CD4-positive, alpha-beta T cell treated with Interleukin-6 for 4 hours (primary cell): ENCODE measurements at regions not wholly inside any gene's neighbourhood (a gene's known extent, or its start where the extent isn't known, plus 50 kb on each side); places are given as distances from the start of the nearest gene placed in this dataset.

Experiments used
- DNase-seq: peaks from one replicate; pipeline ENCODE4 v3.0.0-alpha.2; 2020; ENCODE audit warnings: mixed read lengths

DNA sequence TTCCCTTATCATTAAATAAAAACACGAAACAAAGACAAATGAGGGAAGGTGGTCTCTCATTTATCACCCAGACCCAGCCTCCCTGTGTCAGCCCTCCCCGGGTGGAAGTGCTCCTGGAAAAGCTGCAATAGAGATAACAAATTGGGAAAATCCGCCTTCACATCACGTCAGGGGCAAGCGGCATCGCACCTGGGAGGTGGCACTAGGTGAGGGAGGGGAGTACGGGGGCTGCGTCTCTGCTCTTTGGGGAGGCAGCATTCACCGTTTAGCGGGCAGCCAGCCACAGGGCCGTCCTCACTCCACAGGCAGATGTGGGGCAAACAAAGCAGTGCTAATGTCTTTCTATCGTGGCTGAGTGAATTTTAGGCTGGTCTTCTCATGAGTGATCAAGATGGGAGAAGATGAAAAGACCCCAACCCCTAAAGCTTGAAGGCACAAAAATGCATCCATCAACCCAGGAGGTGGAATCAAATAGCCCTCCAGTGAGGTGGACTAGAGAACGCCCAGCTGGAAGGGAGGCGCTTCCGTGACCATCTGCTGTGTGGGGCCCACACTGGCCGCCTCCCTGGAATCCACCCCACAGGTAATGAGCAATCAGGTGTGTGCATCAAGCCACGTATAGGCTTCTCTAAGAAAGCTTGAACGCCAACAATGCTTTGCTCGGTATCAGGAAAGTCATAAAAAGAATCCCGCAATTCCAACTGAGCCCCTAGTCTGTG lies 629.5 kb downstream of the BRD1 start:
- no peak for DNase-seq

DNA sequence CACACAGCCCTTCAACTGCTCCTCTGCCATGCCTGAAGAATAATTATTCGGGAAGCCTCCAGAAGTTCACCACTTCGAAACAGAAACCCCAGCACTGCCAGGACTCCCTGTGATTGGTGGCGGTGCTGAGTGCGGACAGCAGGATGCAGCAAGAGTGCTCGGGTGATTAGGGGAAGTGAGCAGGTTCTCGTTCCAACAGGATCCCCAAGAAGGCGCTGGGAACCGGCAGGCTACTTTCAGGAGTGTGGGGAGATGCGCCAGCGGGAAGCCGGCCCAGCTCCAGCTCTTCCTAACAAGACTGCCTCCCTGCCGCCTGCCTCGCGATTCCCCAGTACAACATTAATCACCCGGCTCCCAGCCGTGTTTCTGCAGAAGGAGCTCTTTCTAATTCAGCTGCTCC lies 630.2 kb downstream of the BRD1 start:
- DNase-seq: no peak

DNA sequence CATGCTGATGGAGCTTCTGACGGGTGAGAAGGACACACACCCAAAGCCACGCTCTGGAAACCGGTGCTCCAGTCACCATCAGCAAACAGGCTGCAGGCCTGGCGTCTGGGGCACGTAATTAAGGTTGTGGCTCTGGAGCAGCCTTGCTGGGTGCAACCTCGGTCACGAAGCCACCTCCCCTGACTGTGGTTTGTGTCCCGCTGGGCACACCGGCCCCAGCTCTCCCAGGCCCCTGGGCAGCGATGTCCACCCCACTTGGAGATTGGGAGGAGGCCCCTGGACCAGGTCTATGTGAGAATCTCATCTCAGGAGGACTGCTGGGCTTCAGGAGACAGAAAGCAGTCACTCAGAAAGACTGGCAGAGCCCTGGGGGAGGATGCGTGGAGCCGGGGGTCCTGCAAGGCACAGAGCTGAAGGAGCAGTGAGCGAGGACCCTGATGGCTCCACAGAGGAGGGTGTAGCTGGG lies 631.6 kb downstream of the BRD1 start:
- DNase-seq: no peak

DNA sequence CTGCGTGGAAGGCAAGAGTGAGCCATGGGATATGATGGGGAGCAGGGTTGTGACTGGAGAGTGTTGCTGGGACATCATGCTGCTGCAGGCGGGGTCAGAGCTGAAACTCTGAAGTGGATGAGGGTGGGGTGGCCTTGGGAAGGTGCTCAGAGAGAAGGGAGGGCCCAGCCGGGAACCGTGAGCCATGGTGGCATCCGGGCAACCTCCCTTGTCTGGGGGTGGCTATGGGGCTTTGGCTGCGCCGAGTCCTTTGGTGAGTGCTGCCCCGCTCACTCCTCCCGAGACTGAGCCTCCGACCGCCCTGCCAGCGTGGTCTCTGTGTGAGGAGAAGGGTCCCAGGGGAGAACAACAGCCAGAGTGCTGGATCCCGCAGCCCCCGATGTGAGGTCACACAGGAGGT lies 632.0 kb downstream of the BRD1 start:
- DNase-seq: no peak

DNA sequence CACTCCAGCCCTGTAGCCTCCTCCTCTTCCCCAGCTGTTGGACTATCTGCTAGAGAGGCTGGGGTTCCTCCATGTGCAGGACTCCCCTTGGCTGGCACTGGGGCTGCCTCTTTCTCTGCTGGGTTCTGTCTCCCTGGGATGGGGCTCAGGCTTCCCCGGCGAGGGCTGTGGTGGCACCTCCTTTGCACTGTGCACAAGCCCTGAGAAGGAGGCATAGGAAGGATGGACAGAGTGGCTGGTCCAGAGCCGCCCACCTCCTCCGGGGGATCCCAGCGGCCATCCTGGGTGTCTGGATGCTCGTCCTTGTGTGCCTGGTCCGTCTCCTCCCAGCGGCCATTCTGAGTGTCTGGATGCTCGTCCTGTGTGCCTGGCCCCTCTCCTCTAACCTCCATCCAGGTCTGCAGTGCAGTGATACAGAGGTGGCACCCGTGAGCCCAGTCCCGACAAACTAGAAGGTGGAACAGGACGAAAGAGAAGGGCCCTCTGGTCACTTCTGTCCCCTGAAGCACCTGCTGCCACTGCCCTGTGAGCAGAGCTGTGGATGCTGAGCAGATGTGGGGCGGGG lies 633.7 kb downstream of the BRD1 start:
- no peak for DNase-seq

DNA sequence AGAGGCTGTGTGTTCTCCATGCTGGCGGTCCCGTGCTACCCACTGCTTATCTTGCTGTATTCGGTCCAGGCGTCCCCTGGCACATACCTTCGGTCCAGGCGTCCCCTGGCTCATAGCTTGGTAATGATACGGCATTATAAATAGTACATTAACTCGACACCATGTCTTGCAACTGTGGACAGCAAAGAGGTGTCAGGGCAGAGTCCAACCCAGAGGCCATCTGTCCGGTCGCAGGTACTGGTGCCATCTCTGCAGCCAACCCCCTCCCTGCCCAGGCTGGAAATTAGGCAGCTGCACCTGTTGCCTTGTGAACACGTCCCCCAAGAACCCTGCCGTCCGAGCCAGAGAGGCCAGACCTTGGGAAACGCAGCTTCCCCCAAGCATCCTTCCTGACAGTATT lies 634.3 kb downstream of the BRD1 start:
- DNase-seq: no peak

DNA sequence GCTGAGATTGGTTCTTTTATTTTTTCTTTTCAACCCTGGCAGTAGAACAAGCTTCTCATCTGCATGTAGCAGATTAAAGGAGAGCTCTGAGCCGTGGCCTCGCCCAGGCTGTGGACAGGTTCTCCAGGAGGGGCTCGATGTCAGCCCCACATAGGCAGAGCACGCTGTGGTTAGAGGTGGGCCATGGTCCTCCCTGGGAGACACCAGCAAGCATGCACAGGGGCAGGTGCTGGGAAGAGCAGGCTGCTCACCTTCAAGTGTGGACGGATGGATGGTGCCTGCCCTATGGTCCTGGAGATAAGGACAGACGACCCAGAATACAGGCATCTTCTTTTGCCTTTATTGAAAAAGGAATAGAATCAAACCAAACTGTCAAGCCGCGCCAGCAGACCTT lies 634.8 kb downstream of the BRD1 start:
- DNase-seq: no peak

DNA sequence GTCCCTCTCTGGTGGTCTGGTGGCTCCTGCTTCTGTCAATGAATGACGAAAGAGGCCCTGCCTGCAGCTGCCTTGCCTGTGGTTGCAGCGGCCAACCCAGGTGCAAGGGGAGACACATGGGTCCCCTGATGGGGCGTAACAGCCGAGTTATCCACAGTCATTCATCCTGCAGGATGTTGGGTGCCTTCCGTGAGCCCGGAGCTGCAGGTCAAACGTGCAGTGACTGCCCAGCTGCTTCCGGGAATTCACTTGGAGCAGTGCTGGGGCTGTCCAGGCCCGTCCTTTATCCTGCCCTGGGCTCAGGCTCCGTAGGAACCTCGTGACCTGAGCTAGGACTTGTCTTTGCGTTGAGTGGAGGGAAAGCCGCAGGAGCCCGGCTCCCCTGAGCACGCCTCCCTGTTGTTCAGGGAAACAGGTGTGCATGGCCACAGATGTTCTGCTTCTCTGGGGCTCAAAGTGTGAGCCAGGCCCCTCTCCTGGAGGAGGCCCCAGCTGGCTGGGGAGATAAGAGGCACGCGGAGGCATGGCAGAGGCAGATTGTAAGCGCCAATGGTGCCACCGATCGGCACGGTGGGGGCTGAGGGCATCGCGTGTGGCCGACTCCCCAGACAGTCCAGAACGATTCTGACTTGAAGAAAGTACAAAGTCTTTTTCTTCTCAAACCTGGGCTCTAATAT lies 635.4 kb downstream of the BRD1 start:
- no peak for DNase-seq

DNA sequence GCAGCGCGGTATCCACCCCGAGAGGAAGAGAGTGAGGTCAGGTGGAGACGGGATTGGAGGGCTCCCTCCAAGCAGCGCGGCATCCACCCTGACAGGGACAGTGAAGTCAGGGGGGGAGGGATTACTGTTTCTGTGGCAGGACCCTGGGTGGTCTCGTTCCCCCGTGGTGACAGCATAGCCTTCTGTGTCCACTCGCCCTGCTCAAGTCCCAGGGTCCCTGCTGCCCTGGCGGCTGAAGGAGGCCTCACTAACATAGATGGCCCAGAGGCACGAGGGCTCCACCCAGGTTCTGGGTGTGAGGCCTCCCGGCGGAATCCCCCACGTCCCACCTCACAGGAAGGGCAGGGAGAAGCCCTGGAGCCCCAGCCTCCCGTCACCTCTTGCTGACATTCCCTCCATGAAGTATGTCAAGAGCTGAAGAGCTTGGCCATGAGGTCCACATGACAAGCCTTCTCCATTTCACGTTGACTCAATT lies 636.1 kb downstream of the BRD1 start:
- no peak for DNase-seq

DNA sequence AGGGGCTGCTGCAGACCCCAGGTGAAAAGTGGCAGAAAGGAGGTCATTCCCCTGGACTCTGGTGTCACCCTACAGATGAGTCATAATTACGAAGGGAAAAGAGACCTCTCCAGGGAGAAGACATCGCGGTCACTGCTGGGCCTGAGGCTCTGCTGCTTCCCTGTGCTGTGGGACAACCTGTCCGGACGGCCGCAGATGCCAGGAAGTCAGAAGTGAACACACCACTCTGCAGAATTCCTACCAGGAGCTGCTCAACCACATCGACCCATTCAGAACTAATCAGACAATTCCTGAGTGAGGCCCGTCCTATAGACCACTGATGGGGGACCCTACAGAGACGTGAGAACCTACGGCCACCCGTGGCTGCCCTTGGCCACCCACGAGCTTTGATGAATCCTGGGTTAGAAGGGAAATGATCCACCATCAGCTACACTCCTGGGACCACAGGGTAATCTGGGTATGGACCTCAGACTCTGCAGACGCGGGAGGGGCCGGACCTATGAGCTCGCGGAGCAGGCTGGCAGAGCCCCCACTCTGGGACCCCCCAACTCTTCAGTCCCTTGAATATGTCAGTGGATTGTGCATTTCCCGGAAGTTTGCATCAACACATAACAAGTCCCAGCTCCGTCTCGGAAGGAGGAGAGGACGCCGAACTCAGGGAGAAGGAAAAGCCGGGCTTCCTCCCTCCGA lies 636.7 kb downstream of the BRD1 start:
- DNase-seq: no peak

DNA sequence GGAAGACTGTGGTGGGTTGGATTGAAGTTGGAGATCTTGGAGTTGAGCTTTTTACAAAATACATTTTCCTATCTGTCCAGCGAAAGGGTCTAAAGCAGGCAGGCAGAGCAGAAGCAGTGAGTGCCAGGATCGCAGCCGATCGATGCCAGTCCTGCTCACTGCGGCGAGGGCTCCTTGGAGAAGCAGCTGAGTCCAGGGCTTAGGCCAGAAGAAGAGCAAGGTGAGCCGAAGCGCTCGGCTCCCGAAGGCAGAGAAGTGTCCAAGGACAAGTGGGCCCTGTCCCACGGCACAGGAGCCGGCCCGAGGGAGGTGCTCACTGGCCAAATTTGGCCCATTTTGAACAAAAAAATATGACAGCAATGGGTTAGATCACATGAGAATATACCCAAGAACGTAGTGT lies 637.8 kb downstream of the BRD1 start:
- DNase-seq: no peak

DNA sequence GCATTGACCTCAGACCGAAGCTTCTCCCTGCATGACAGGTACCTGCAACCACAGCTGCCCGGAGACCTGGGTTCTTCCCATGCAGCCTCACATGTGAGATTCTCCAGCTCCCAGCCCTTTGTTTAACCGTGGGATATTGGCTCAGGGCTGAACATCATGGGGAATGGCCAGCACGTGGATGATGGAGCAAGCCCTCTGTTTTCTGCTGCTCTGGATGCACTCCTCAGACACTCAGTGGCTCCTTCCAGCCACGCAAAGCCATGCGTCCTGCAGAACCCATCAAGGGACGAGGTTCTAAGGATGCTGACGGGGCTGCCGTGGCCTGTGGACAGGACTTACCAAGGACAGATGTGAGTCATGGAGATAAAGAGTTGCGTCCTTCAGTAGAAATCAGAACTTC lies 639.1 kb downstream of the BRD1 start:
- DNase-seq: no peak

DNA sequence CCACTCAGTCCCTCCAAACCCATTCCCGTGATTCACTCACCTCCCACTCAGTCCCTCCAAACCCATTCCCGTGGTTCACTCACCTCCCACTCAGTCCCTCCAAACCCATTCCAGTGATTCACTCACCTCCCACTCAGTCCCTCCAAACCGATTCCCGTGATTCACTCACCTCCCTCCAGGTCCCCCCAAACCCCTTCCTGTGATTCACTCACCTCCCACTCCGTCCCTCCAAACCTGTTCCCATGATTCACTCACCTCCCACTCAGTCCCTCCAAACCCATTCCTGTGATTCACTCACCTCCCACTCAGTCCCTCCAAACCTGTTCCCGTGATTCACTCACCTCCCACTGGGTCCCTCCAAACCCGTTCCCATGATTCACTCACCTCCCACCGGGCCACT lies 639.6 kb downstream of the BRD1 start:
- no peak for DNase-seq

DNA sequence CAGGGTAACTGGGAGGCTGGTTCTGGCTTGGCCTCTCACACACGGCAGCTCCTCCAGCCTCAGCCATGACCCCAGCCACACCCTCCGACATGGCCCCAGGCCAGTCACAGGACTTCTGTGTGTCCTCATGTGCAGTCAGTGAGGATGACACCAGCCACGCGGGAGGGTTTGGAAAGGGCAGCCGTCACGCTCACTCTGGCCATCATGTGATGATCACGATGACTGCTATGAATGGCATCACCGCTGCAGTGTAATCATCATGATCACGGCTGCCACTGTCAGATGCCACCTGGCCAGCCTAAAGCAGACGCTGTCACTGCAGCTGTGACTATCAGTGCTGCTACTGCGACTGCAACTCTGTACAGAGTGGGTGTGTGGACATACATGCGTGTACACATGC lies 640.9 kb downstream of the BRD1 start:
- no peak for DNase-seq

DNA sequence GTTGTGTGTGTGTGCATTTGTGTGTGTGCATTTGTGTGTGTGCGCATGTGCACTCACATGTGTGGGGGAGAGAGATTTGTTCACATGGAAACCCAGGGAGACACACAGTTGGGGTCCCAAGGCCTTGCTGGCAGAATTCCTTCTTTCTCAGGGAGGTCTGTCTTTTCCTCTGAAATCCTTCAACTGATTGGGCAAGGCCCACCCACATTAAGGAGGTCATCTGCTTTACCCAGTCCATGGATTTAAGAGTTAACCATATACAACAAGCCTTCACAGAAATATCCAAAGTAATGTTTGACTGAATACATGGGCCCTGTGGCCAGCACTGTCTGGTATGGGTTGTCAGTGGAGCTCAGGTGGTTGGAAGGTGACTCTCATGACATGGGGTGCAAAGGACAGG lies 641.4 kb downstream of the BRD1 start:
- DNase-seq: no peak

DNA sequence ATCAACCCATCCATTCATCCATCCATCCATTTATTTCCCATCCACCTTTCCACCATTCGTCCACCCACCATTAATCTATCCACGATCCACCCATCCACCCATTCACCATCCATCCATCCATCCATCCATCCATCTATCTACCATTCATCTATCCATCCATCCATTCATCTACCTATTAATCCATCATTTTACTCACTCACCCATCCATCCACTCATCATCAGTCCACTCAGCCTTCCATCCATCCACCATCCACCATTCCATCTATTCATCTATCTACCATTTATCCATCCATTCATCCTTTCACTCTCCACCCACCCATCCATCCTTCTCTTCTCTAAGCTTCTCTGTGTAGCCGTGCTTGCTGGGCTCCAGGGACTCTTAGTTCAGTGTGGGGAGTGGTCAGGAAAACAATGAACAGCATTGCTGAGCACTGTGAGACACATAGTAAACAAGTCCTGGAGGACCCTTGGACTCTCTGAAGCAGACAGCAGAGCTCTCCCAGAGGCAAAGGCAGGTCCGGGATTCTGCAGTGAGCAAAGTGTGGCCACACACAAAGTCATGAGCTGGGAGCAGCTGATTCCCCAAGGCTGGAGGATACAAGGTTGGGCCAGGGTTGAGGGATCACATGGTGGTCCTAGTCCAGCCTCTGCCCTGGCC lies 642.2 kb downstream of the BRD1 start:
- no peak for DNase-seq

DNA sequence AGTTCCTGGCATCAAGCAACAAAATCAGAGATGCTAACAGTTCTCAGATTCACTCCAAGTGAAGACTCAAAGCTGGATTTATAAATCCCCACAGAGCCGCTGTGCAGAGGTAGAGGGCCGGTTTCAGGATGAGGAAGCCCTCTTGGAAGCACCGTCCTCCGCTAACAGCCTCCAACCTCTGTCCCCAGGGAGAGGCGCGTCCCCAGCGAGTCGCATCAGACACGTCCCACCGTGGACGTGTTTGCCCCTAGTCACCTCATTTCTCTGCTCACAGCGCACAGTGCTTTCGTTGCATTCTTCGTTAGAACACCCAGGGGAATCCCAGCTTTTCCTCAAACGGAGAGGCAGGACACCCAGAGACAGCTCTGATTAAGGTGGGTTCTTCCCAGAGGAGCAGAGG lies 642.9 kb downstream of the BRD1 start:
- DNase-seq: no peak

DNA sequence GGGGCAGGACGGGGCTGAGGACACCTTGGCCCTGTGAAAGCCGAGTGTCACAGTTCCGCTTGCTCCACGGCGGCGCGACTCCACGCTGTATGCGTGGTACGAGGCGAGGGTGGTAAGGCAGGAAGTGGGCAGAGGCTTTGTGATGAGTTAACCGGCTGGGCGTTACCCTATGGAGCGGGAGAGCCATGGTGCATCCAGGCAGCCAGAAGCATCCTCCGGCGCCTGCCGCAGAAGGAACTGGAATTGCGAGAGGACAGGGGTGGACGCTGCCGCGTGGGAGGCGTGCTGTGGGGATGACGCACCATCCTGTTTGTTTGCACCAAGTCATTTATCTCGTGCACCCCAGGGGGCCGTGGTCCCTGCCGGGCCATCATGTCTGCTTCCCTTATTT lies 643.9 kb downstream of the BRD1 start:
- DNase-seq: no peak

DNA sequence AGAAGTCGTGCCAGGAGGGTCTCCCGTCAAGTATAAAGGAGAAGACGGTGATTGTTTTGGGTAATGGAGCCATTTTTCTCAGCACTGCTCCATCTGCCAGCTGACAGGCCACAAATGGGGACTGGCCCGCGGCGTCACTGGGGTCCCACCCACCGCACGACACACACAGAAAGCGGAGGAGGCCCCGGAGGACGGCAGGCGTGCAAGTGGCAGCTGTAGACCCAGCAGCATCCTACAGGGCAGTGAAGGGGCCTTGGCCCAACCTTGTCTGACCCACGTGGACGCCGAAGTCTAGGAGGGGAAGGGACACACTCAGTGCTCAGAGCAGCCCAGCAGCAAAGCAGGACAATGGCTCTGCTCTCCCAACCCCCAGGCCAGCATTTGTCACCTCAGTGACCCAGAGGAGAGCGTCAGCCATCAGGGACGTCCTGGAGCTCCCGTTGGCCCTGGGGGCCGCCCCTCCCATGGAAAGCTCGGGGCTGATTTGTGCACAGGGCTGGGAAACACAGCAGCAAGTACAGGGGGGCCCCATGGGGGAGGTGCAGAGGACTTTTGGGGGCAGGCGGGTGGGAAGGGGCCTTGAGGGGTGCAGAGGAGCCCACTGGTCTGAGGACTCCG lies 644.4 kb downstream of the BRD1 start:
- DNase-seq: no peak

DNA sequence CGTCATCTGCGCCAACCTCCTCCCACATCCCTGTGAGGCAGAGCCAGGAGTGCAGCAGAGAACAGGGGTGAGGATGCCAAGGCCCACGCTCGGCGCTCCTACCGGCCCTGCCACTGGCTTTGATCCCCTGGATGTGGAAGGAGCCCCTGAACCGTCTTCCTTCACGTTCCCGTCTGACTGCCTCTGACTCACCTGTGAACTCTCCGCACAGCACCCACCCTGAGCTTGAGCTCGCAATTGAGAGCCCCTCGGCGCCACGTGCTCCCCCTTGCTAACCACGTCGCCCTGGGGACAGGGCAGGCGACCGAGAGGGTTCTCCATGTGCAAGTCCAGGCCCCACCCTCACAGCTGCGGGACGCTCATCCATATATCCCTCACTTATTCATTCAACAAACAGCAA lies 645.3 kb downstream of the BRD1 start:
- no peak for DNase-seq

DNA sequence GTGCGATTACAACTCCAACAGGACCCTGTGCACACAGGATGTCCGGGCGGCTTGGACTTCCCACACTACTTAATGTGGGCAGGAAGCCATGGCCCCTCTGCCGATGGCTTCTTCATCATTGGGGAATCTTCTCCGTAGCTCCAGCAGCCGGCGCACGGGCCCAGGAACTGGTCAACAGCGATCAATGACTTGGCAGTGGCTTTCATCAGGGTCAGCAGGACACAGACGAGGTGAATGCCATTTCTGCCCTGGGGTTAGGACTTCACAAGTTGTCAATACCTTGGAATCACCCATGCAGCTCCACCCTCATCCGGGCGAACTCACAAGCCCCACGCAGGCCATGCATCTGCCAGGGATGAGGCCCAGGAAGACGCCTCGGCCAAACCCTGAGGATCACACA lies 645.7 kb downstream of the BRD1 start:
- DNase-seq: no peak

DNA sequence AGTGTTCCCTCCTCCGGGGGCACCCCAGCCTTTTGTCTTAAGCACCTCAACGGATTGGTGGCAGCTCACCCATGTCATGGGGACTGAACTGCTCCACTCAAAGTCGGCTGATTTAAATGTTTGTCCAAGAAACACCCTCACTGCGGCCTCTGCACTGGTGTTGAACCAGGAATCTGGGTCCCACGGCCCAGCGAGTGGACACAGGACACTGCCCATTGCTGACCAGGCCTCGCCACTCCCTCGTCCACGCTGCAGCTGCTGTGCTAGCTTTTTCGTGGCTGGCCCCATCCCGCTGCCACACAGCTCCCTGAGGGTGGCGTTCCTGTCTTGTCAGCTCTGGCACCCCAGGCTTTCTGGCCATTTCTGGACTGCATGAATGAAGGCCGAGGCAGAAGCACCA lies 646.2 kb downstream of the BRD1 start:
- no peak for DNase-seq

DNA sequence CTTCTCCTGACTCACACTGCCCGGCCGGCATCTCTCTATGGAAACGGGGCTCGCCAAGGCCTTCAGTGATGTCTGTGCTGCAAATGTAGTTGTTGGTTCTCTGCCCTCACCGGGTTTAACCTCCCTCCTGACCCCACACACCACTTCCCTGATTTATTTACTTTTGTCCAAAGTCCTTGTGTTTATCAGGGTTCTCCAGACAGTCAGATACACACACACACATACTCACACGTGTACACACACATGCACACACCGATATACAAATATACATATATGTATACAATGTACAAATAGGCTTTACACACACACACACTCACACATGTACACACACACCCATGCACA lies 647.0 kb downstream of the BRD1 start:
- no peak for DNase-seq
